HUES64 (cell line): ENCODE measurements at regions not wholly inside any gene's neighbourhood (a gene's known extent, or its start where the extent isn't known, plus 50 kb on each side); places are given as distances from the start of the nearest gene placed in this dataset.

Experiments
- H3K27ac ChIP-seq: 2 replicates; pipeline ENCODE4 v1.7.0; 2013; ENCODE audit warnings: low read depth, low read length, inconsistent platforms
- H3K27me3 ChIP-seq: 2 replicates; pipeline ENCODE4 v1.6.1; 2013; ENCODE audit warnings: mild to moderate bottlenecking, low read length; ENCODE audit not compliant: insufficient read depth
- H3K36me3 ChIP-seq: 2 replicates; pipeline ENCODE4 v1.6.1; 2013; ENCODE audit warnings: mild to moderate bottlenecking, low read length; ENCODE audit not compliant: insufficient read depth
- H3K4me1 ChIP-seq: 2 replicates; pipeline ENCODE4 v1.6.1; 2013; ENCODE audit warnings: mild to moderate bottlenecking, low read length, moderate library complexity; ENCODE audit not compliant: insufficient read depth
- H3K4me3 ChIP-seq: 2 replicates; pipeline ENCODE4 v1.5.1; 2013; ENCODE audit warnings: mild to moderate bottlenecking, low read length, moderate library complexity
- H3K9ac ChIP-seq: 2 replicates; pipeline ENCODE4 v1.6.1; 2013; ENCODE audit warnings: mild to moderate bottlenecking, low read depth, low read length
- H3K9me3 ChIP-seq: 2 replicates; pipeline ENCODE4 v1.6.1; 2013; ENCODE audit warnings: low read depth, low read length; ENCODE audit not compliant: insufficient read depth
- WGBS: fragments of 150-250, 120-280 bp; methylation state at CpG from one replicate; pipeline ENCODE4 v1.1.7; 2013; ENCODE audit warnings: missing lambda C conversion rate; 5-methylcytosine and 5-hydroxymethylcytosine counted together

- H3K4me1 ChIP-seq = peaks cover 14% of the 10 kb centered on the region; the same call in 1 of the 2 replicates
Measured at GRCh38 chr13:80047406-80047805, 293.5 kb downstream of the SPRY2 start.

GRCh38 chr13:80040981-80041317, 300.0 kb downstream of the SPRY2 start:
- H3K4me1 ChIP-seq = peaks cover 13% of the 10 kb centered on the region; the same call in 1 of the 2 replicates
- no peaks in the 10 kb centered on the region for H3K36me3 ChIP-seq
- H3K9me3 ChIP-seq = no peaks in the 10 kb centered on the region
- no peak overlapping the region for H3K4me3 ChIP-seq
- H3K9ac ChIP-seq = no peak overlapping the region
- WGBS = 85% methylated on average over 2 of the region's 4 CpGs
- no peak overlapping the region for H3K27ac ChIP-seq
- H3K27me3 ChIP-seq = no peaks in the 10 kb centered on the region

More at GRCh38 chr13:80047406-80047805, 293.5 kb downstream of the SPRY2 start:
- Histone ChIP-seq H3K27ac (no peak overlapping the region), H3K27me3 (no peaks in the 10 kb centered on the region), H3K9ac (no peak overlapping the region), H3K9me3 (no peaks in the 10 kb centered on the region), H3K4me3 (no peak overlapping the region), H3K36me3 (no peaks in the 10 kb centered on the region)
- WGBS = 89% methylated on average over 7 of the region's 8 CpGs

GRCh38 chr13:80040196-80040980, 300.5 kb downstream of the SPRY2 start:
- WGBS = 94% methylated on average over 3 of the region's 4 CpGs

GRCh38 chr13:80039000-80039399, 301.9 kb downstream of the SPRY2 start:
- H3K4me3 ChIP-seq = no peak overlapping the region
- no peak overlapping the region for H3K9ac ChIP-seq
- no peaks in the 10 kb centered on the region for H3K36me3 ChIP-seq
- H3K4me1 ChIP-seq = peaks cover 13% of the 10 kb centered on the region; the same call in 1 of the 2 replicates
- WGBS = 91% methylated on average over 1 of the region's 1 CpG
- H3K9me3 ChIP-seq = no peaks in the 10 kb centered on the region
- no peak overlapping the region for H3K27ac ChIP-seq
- H3K27me3 ChIP-seq = no peaks in the 10 kb centered on the region

More at GRCh38 chr13:80040196-80040980, 300.5 kb downstream of the SPRY2 start:
- H3K27me3 ChIP-seq = no peaks in the 10 kb centered on the region
- no peak overlapping the region for H3K27ac ChIP-seq
- no peak overlapping the region for H3K4me3 ChIP-seq
- H3K9ac ChIP-seq = no peak overlapping the region
- no peaks in the 10 kb centered on the region for H3K9me3 ChIP-seq
- H3K36me3 ChIP-seq = no peaks in the 10 kb centered on the region
- peaks cover 13% of the 10 kb centered on the region; the same call in 1 of the 2 replicates for H3K4me1 ChIP-seq

GRCh38 chr13:80038371-80038770, 302.6 kb downstream of the SPRY2 start:
- Histone ChIP-seq H3K9ac (no peak overlapping the region), H3K4me3 (no peak overlapping the region), H3K27ac (no peak overlapping the region), H3K36me3 (no peaks in the 10 kb centered on the region), H3K9me3 (no peaks in the 10 kb centered on the region), H3K4me1 (peaks cover 13% of the 10 kb centered on the region; the same call in 1 of the 2 replicates), H3K27me3 (no peaks in the 10 kb centered on the region)

GRCh38 chr13:80037505-80037888, 303.4 kb downstream of the SPRY2 start:
- no peaks in the 10 kb centered on the region for H3K36me3 ChIP-seq
- H3K27me3 ChIP-seq = no peaks in the 10 kb centered on the region
- no peak overlapping the region for H3K4me3 ChIP-seq
- no peaks in the 10 kb centered on the region for H3K9me3 ChIP-seq
- H3K9ac ChIP-seq = no peak overlapping the region
- peaks cover 13% of the 10 kb centered on the region; the same call in 1 of the 2 replicates for H3K4me1 ChIP-seq
- H3K27ac ChIP-seq = no peak overlapping the region
- WGBS = 90% methylated on average over 2 of the region's 2 CpGs

- WGBS = 89% methylated on average over 2 of the region's 2 CpGs
- Histone ChIP-seq H3K9me3 (no peaks in the 10 kb centered on the region), H3K4me1 (peaks cover 13% of the 10 kb centered on the region; the same call in 1 of the 2 replicates), H3K27me3 (no peaks in the 10 kb centered on the region), H3K36me3 (no peaks in the 10 kb centered on the region), H3K27ac (no peak overlapping the region), H3K9ac (no peak overlapping the region), H3K4me3 (no peak overlapping the region)
Measured at GRCh38 chr13:80036845-80037504, 304.0 kb downstream of the SPRY2 start.

GRCh38 chr13:80035096-80035495, 305.8 kb downstream of the SPRY2 start:
- whole genome bisulfite sequencing = 80% methylated on average over 1 of the region's 1 CpG
- Histone ChIP-seq H3K36me3 (no peaks in the 10 kb centered on the region), H3K4me1 (peaks cover 10% of the 10 kb centered on the region; the same call in 1 of the 2 replicates), H3K9ac (no peak overlapping the region), H3K27ac (no peak overlapping the region), H3K4me3 (no peak overlapping the region), H3K27me3 (no peaks in the 10 kb centered on the region), H3K9me3 (no peaks in the 10 kb centered on the region)

- H3K9me3 ChIP-seq = no peaks in the 10 kb centered on the region
- WGBS = 89% methylated on average over 1 of the region's 2 CpGs
- no peaks in the 10 kb centered on the region for H3K27me3 ChIP-seq
- H3K36me3 ChIP-seq = no peaks in the 10 kb centered on the region
- H3K4me1 ChIP-seq = peaks cover 10% of the 10 kb centered on the region; the same call in 1 of the 2 replicates
- no peak overlapping the region for H3K27ac ChIP-seq
- H3K9ac ChIP-seq = no peak overlapping the region
- H3K4me3 ChIP-seq = no peak overlapping the region
Measured at GRCh38 chr13:80033951-80034350, 307.0 kb downstream of the SPRY2 start.

- 100% methylated on average over 1 of the region's 1 CpG for WGBS
- H3K4me1 ChIP-seq = peaks cover 8% of the 10 kb centered on the region; the same call in 1 of the 2 replicates
- H3K4me3 ChIP-seq = no peak overlapping the region
- no peak overlapping the region for H3K27ac ChIP-seq
- H3K9me3 ChIP-seq = no peaks in the 10 kb centered on the region
- no peak overlapping the region for H3K9ac ChIP-seq
- H3K27me3 ChIP-seq = no peaks in the 10 kb centered on the region
- H3K36me3 ChIP-seq = no peaks in the 10 kb centered on the region
Measured at GRCh38 chr13:80033286-80033685, 307.6 kb downstream of the SPRY2 start.

- WGBS = 89% methylated on average over 2 of the region's 3 CpGs
- H3K27ac ChIP-seq = no peak overlapping the region
Measured at GRCh38 chr13:80030491-80030890, 310.4 kb downstream of the SPRY2 start.

More at GRCh38 chr13:80030491-80030890, 310.4 kb downstream of the SPRY2 start:
- no peak overlapping the region for H3K4me3 ChIP-seq
- H3K36me3 ChIP-seq = no peaks in the 10 kb centered on the region
- H3K9ac ChIP-seq = no peak overlapping the region
- no peaks in the 10 kb centered on the region for H3K4me1 ChIP-seq
- H3K9me3 ChIP-seq = no peaks in the 10 kb centered on the region
- H3K27me3 ChIP-seq = no peaks in the 10 kb centered on the region
